H1 (cell line): ENCODE measurements at regions not wholly inside any gene's neighbourhood (a gene's known extent, or its start where the extent isn't known, plus 50 kb on each side); places are given as distances from the start of the nearest gene placed in this dataset.

Experiments used
- CTCF ChIA-PET: fragments of 300-600 bp; sonication (Branson Sonifier 250); formaldehyde crosslinking; loops from one replicate; lab custom pipeline; 2021; ENCODE audit not compliant: partially characterized antibody; lab: Charles Lee
- POLR2A ChIA-PET: fragments of 300-600 bp; sonication (Branson Sonifier 250); formaldehyde crosslinking; loops from one replicate; lab custom pipeline; 2021; ENCODE audit warnings: inconsistent platforms; ENCODE audit not compliant: partially characterized antibody; lab: Charles Lee
- DNase-seq, 2 experiments: peaks; one replicate each; pipeline versions ENCODE4 v3.0.0 to v3.0.0-alpha.2; 2010 to 2022; ENCODE audit warnings: low spot score in 2 of 2, low read depth in 1 of 2, mixed read lengths in 1 of 2
- FAIRE-seq: peaks from 2 replicates; lab custom pipeline; 2011; peaks lifted over from hg19 to GRCh38; lab: Jason Lieb, UNC
- H2AFZ ChIP-seq: 2 replicates; pipeline ENCODE4 v1.8.1; 2012; ENCODE audit warnings: low read length, inconsistent platforms
- H2AK5ac ChIP-seq: 2 replicates; pipeline ENCODE4 v1.6.1; 2013; ENCODE audit warnings: low read depth, low read length
- H2BK120ac ChIP-seq: replicated peaks from 2 replicates; pipeline ENCODE3; 2013; ENCODE audit warnings: low read depth, low read length, inconsistent platforms
- H2BK12ac ChIP-seq: 2 replicates; pipeline ENCODE4 v1.6.1; 2013; ENCODE audit warnings: low read depth, low read length
- H2BK15ac ChIP-seq: 2 replicates; pipeline ENCODE4 v1.6.1; 2013; ENCODE audit warnings: low read length
- H2BK20ac ChIP-seq: 2 replicates; pipeline ENCODE4 v1.6.1; 2013; ENCODE audit warnings: low read length
- H2BK5ac ChIP-seq: 2 replicates; pipeline ENCODE4 v1.6.1; 2013; ENCODE audit warnings: low read depth, low read length
- H3K14ac ChIP-seq: 2 replicates; pipeline ENCODE4 v1.6.1; 2013; ENCODE audit warnings: inconsistent platforms; ENCODE audit not compliant: insufficient read length
- H3K18ac ChIP-seq: 2 replicates; pipeline ENCODE4 v1.6.1; 2013; ENCODE audit warnings: low read length; ENCODE audit errors: extremely low read depth
- H3K23ac ChIP-seq: 2 replicates; pipeline ENCODE4 v1.6.1; 2013; ENCODE audit warnings: inconsistent platforms; ENCODE audit not compliant: insufficient read length
- H3K23me2 ChIP-seq: 2 replicates; pipeline ENCODE4 v1.6.1; 2013; ENCODE audit warnings: low read depth, low read length
- H3K27ac ChIP-seq: 2 replicates; pipeline ENCODE4 v1.6.1; 2011; ENCODE audit warnings: low read depth, low read length, inconsistent platforms
- H3K27me3 ChIP-seq, 4 experiments: replicated peaks in 1 of 4; 1 replicate in 1 of 4; 2 replicates in 3 of 4; pipeline versions ENCODE4 v1.6.1 to v1.8.1; 2011 to 2013; ENCODE audit warnings: low read length in 3 of 4, mild to moderate bottlenecking in 3 of 4, inconsistent platforms in 2 of 4, mixed read lengths in 2 of 4, moderate library complexity in 1 of 4; ENCODE audit not compliant: control insufficient read depth in 3 of 4, insufficient read depth in 3 of 4; ENCODE audit errors: extremely low read depth in 1 of 4
- H3K36me3 ChIP-seq, 4 experiments: 2 replicates each; pipeline versions ENCODE4 v1.6.1 to v1.8.1; 2011 to 2013; ENCODE audit warnings: mild to moderate bottlenecking in 4 of 4, low read length in 3 of 4, moderate library complexity in 2 of 4, control low read depth in 1 of 4, inconsistent platforms in 1 of 4; ENCODE audit not compliant: insufficient read depth in 4 of 4, control insufficient read depth in 2 of 4
- H3K4ac ChIP-seq: replicated peaks from 2 replicates; pipeline ENCODE3; 2013; ENCODE audit warnings: low read length, low read depth, mixed read lengths, inconsistent platforms; ENCODE audit not compliant: insufficient read length
- H3K4me1 ChIP-seq, 4 experiments: replicated peaks in 1 of 4; 1 replicate in 1 of 4; 2 replicates in 3 of 4; pipeline versions ENCODE4 v1.6.1 to v1.8.1; 2011 to 2013; ENCODE audit warnings: low read length in 3 of 4, inconsistent platforms in 2 of 4, mixed read lengths in 1 of 4; ENCODE audit not compliant: insufficient read depth in 4 of 4, control insufficient read depth in 3 of 4
- H3K4me2 ChIP-seq, 2 experiments: 2 replicates each; pipeline versions ENCODE4 v1.6.1 to v1.8.1; 2011 to 2013; ENCODE audit warnings: low read depth in 2 of 2, low read length in 2 of 2, control low read depth in 1 of 2, inconsistent platforms in 1 of 2, mild to moderate bottlenecking in 1 of 2; ENCODE audit not compliant: insufficient read depth in 1 of 2
- H3K4me3 ChIP-seq, 4 experiments: fragments of 200-600, 300-600 bp in 1 of 4; sonication (generic), shearing (Covaris generic), sonication (Bioruptor Twin) in 1 of 4; 2 replicates each; pipeline versions ENCODE4 v1.5.1 to v1.8.1; 2011 to 2016; ENCODE audit warnings: low read length in 4 of 4, low read depth in 3 of 4, control low read depth in 2 of 4, inconsistent platforms in 2 of 4, mild to moderate bottlenecking in 2 of 4, mixed read lengths in 1 of 4, moderate library complexity in 1 of 4; ENCODE audit not compliant: insufficient read depth in 2 of 4; ENCODE audit errors: extremely low read depth in 1 of 4
- H3K56ac ChIP-seq: replicated peaks from 2 replicates; pipeline ENCODE3; 2013; ENCODE audit warnings: low read depth, mild to moderate bottlenecking, mixed read lengths, low read length, inconsistent platforms; ENCODE audit not compliant: insufficient read length
- H3K79me1 ChIP-seq: 2 replicates; pipeline ENCODE4 v1.6.1; 2013; ENCODE audit warnings: low read depth, low read length, control low read depth
- H3K79me2 ChIP-seq, 2 experiments: 2 replicates each; pipeline versions ENCODE4 v1.6.1 to v1.8.1; 2012 to 2013; ENCODE audit warnings: low read length in 2 of 2, mild to moderate bottlenecking in 2 of 2, inconsistent platforms in 1 of 2; ENCODE audit not compliant: insufficient read depth in 2 of 2, control insufficient read depth in 1 of 2
- H3K9ac ChIP-seq, 4 experiments: replicated peaks in 1 of 4; 1 replicate in 1 of 4; 2 replicates in 3 of 4; pipeline versions ENCODE4 v1.6.1 to v1.8.1; 2011 to 2013; ENCODE audit warnings: low read depth in 3 of 4, low read length in 3 of 4, control low read depth in 2 of 4, mild to moderate bottlenecking in 2 of 4, moderate library complexity in 2 of 4, inconsistent platforms in 1 of 4; ENCODE audit errors: extremely low read depth in 1 of 4
- H3K9me3 ChIP-seq, 2 experiments: 2 replicates each; pipeline versions ENCODE4 v1.6.1 to v1.8.1; 2012 to 2013; ENCODE audit warnings: mild to moderate bottlenecking in 2 of 2, moderate library complexity in 2 of 2, control low read depth in 1 of 2, inconsistent platforms in 1 of 2, low read depth in 1 of 2, low read length in 1 of 2, mixed read lengths in 1 of 2; ENCODE audit not compliant: insufficient read depth in 2 of 2
- H4K20me1 ChIP-seq, 2 experiments: replicated peaks in 1 of 2; 2 replicates each; pipeline versions ENCODE3 to v1.8.1; 2011 to 2013; ENCODE audit warnings: inconsistent platforms in 2 of 2, low read length in 2 of 2, mild to moderate bottlenecking in 1 of 2; ENCODE audit not compliant: insufficient read depth in 2 of 2, control insufficient read depth in 1 of 2
- H4K5ac ChIP-seq: 2 replicates; pipeline ENCODE4 v1.6.1; 2013; ENCODE audit warnings: low read length, low read depth, mixed read lengths, inconsistent platforms; ENCODE audit not compliant: insufficient read length
- H4K8ac ChIP-seq: 2 replicates; pipeline ENCODE4 v1.8.0; 2013; ENCODE audit warnings: mild to moderate bottlenecking, moderate library complexity, low read length, inconsistent platforms; ENCODE audit not compliant: insufficient read depth; ENCODE audit errors: extremely low read depth
- H4K91ac ChIP-seq: replicated peaks from 2 replicates; pipeline ENCODE3; 2013; ENCODE audit warnings: low read length, mixed read lengths, inconsistent platforms; ENCODE audit not compliant: insufficient read length
- ATF2 ChIP-seq: IDR thresholded peaks from 2 replicates; pipeline ENCODE4 v1.6.1; 2012; ENCODE audit warnings: low read length, inconsistent platforms
- BCL11A ChIP-seq, 2 experiments: IDR thresholded peaks; one replicate each; pipeline ENCODE4 v1.6.1; 2011; ENCODE audit warnings: low read depth in 2 of 2, low read length in 2 of 2, mild to moderate bottlenecking in 2 of 2
- CBX8 ChIP-seq: fragments of 300-800, 300-1000 bp; sonication (generic); IDR thresholded peaks from 2 replicates; pipeline ENCODE4 v1.7.1; 2016; ENCODE audit warnings: low read depth, low read length, borderline replicate concordance
- CREB1 ChIP-seq: IDR thresholded peaks from 2 replicates; pipeline ENCODE4 v1.6.1; 2012; ENCODE audit warnings: inconsistent platforms
- KDM1A ChIP-seq: fragments of 200-600, 300-600 bp; sonication (generic); IDR thresholded peaks from 2 replicates; pipeline ENCODE4 v1.7.1; 2016; ENCODE audit warnings: mild to moderate bottlenecking, low read length, borderline replicate concordance
- RBBP5 ChIP-seq: IDR thresholded peaks from 2 replicates; pipeline ENCODE4 v1.7.1; 2012; ENCODE audit warnings: low read depth, mild to moderate bottlenecking, inconsistent platforms, low read length, moderate library complexity, borderline replicate concordance
- SAP30 ChIP-seq: fragments of 300-600 bp; sonication (generic); IDR thresholded peaks from 2 replicates; pipeline ENCODE4 v1.7.1; 2012; ENCODE audit warnings: low read length, moderate library complexity, mild to moderate bottlenecking, inconsistent platforms; ENCODE audit not compliant: insufficient read depth, insufficient replicate concordance
- SRF ChIP-seq: IDR thresholded peaks from 2 replicates; pipeline ENCODE4 v1.6.1; 2011; ENCODE audit warnings: mild to moderate bottlenecking, low read depth, low read length, moderate library complexity
- TAF7 ChIP-seq: optimal IDR thresholded peaks from 2 replicates; pipeline ENCODE3; 2011; ENCODE audit warnings: low read depth, mild to moderate bottlenecking, inconsistent platforms, low read length, moderate library complexity, borderline replicate concordance
- WGBS, 2 experiments: shearing (Covaris generic) in 1 of 2; methylation state at CpG; one replicate each; pipeline versions ENCODE4 v1.1.6 to v1.1.7; 2013 to 2015; ENCODE audit warnings: low lambda C conversion rate in 2 of 2, mixed read lengths in 2 of 2, inconsistent platforms in 1 of 2, low coverage in 1 of 2, missing lambda C conversion rate in 1 of 2; ENCODE audit not compliant: insufficient replicate concordance in 2 of 2, insufficient coverage in 1 of 2, insufficient read length in 1 of 2; ENCODE audit errors: extremely low coverage in 1 of 2, missing lambda C conversion rate in 1 of 2; 5-methylcytosine and 5-hydroxymethylcytosine counted together

GRCh38 chr10:86600296-86600695 lies 54.1 kb upstream of the OPN4 start:
- H2AK5ac ChIP-seq, result no peak overlapping the region
- no peaks in the 10 kb centered on the region for H3K36me3 ChIP-seq
- peaks cover 0 to 2% of the 10 kb centered on the region in 2 experiments; a peak in 1 of 4 replicates for H3K9me3 ChIP-seq
- H2BK20ac ChIP-seq, result peak overlapping the region; percentile 38; the same call in 1 of the 2 replicates
- H3K4me2 ChIP-seq, result peak overlapping the region; percentile 51 to 53; a peak in 3 of 4 replicates
- no peaks in the 10 kb centered on the region for H3K79me1 ChIP-seq
- peak overlapping the region; percentile 83 for H2AFZ ChIP-seq
- H3K27me3 ChIP-seq, result no peaks in the 10 kb centered on the region
- H3K79me2 ChIP-seq, result no peaks in the 10 kb centered on the region
- no peak overlapping the region for H3K23ac ChIP-seq
- WGBS, 2 experiments, result 81% methylated on average over 2 of the region's 2 CpGs; no CpG with 5 or more reads in 1 of the 2 experiments
- H3K4me3 ChIP-seq, result 0 out of 8 replicates have a peak overlapping the region, but pooled peaks of 1 of the 4 experiments have one; percentile 21
- POLR2A ChIA-PET, result interaction anchor here (2.4 kb wide), 1 partner anchor 12 kb away, joined by 6 read pairs; no protein-coding TSS in a partner anchor
- H2BK120ac ChIP-seq, result peak overlapping the region; percentile 59
- H3K14ac ChIP-seq, result no peak overlapping the region
- no peak overlapping the region for H3K9ac ChIP-seq
- CTCF ChIA-PET, result interaction anchor here (0.9 to 2.3 kb wide), 4 partner anchors 8 to 64 kb away, joined by 3 to 6 read pairs (median 4); no protein-coding TSS in a partner anchor
- H3K4ac ChIP-seq, result peak overlapping the region; percentile 65
- FAIRE-seq (no peak), DNase-seq (peak in 1 of 2 experiments; percentile 39)
- no peaks in the 10 kb centered on the region for H3K23me2 ChIP-seq
- peak overlapping the region; percentile 29; the same call in 1 of the 2 replicates for H2BK12ac ChIP-seq
- peak overlapping the region; percentile 63 for H4K91ac ChIP-seq
- peak overlapping the region; percentile 62; the same call in 1 of the 2 replicates for H4K8ac ChIP-seq
- H2BK15ac ChIP-seq, result no peak overlapping the region
- no peak overlapping the region for H3K27ac ChIP-seq
- H3K18ac ChIP-seq, result no peak overlapping the region
- H4K20me1 ChIP-seq, result no peaks in the 10 kb centered on the region
- TF ChIP-seq SRF (no peak), KDM1A (no peak), RBBP5 (no peak), CREB1 (no peak), TAF7 (no peak), SAP30 (no peak), ATF2 (no peak), BCL11A (IDR thresholded peaks at IDR 0.05; ENCODE audit: low read depth in 2 of 2, low read length in 2 of 2) (no peak), CBX8 (no peak)
- H3K56ac ChIP-seq, result no peak overlapping the region
- peak overlapping the region; percentile 36; the same call in 1 of the 2 replicates for H2BK5ac ChIP-seq
- peaks cover 5 to 16% (median 8%) of the 10 kb centered on the region in 4 experiments for H3K4me1 ChIP-seq
- H4K5ac ChIP-seq, result no peak overlapping the region
